ENCODE measurements at regions not wholly inside any gene's neighbourhood (a gene's known extent, or its start where the extent isn't known, plus 50 kb on each side); places are given as distances from the start of the nearest gene placed in this dataset.
"Not testable (repeated sequence)": the region's sequence is repeated elsewhere in the genome, so short reads cannot be mapped to it uniquely, and the experiment has no call there.

- not testable (repeated sequence) for DNase-seq (ENCODE audit: low read depth)
Observed at GRCh38 chr2:51894584-51894983, 862.7 kb upstream of the NRXN1 start.

- DNase-seq (ENCODE audit: low read depth), result no peak
Observed at GRCh38 chr2:51888120-51888519, 856.2 kb upstream of the NRXN1 start.

- no peak for DNase-seq (ENCODE audit: low read depth)
Observed at GRCh38 chr2:51881673-51882072, 849.7 kb upstream of the NRXN1 start.

GRCh38 chr2:51880153-51880552 is 848.2 kb upstream of the NRXN1 start:
- no peak for DNase-seq (ENCODE audit: low read depth)

GRCh38 chr2:51866361-51866760 is 834.4 kb upstream of the NRXN1 start:
- DNase-seq (ENCODE audit: low read depth), result peak; percentile 74

GRCh38 chr2:51859260-51859659 is 827.3 kb upstream of the NRXN1 start:
- no peak for DNase-seq (ENCODE audit: low read depth)

- no peak for DNase-seq (ENCODE audit: low read depth)
Observed at GRCh38 chr2:51855683-51856082, 823.8 kb upstream of the NRXN1 start.

- DNase-seq (ENCODE audit: low read depth), result peak; percentile 22
Observed at GRCh38 chr2:51846796-51847195, 814.9 kb upstream of the NRXN1 start.

- no peak for DNase-seq (ENCODE audit: low read depth)
Observed at GRCh38 chr2:51846018-51846417, 814.1 kb upstream of the NRXN1 start.

GRCh38 chr2:51844596-51844995 is 812.7 kb upstream of the NRXN1 start:
- no peak for DNase-seq (ENCODE audit: low read depth)

- no peak for DNase-seq (ENCODE audit: low read depth)
Observed at GRCh38 chr2:51829477-51829876, 797.5 kb upstream of the NRXN1 start.

- no peak for DNase-seq (ENCODE audit: low read depth)
Observed at GRCh38 chr2:51825823-51826222, 793.9 kb upstream of the NRXN1 start.

- peak; percentile 85 for DNase-seq (ENCODE audit: low read depth)
Observed at GRCh38 chr2:51813247-51813646, 781.3 kb upstream of the NRXN1 start.

GRCh38 chr2:51812138-51812866 is 780.4 kb upstream of the NRXN1 start:
- peak; percentile 73 for DNase-seq (ENCODE audit: low read depth)

- DNase-seq (ENCODE audit: low read depth), result no peak
Observed at GRCh38 chr2:51810197-51810596, 778.3 kb upstream of the NRXN1 start.

- DNase-seq (ENCODE audit: low read depth), result no peak
Observed at GRCh38 chr2:51807229-51807628, 775.3 kb upstream of the NRXN1 start.

- DNase-seq (ENCODE audit: low read depth), result no peak
Observed at GRCh38 chr2:51795248-51795888, 763.4 kb upstream of the NRXN1 start.

- no peak for DNase-seq (ENCODE audit: low read depth)
Observed at GRCh38 chr2:51791496-51791895, 759.6 kb upstream of the NRXN1 start.

- DNase-seq (ENCODE audit: low read depth), result no peak
Observed at GRCh38 chr2:51790854-51791253, 758.9 kb upstream of the NRXN1 start.

GRCh38 chr2:51789918-51790317 is 758.0 kb upstream of the NRXN1 start:
- no peak for DNase-seq (ENCODE audit: low read depth)

- DNase-seq (ENCODE audit: low read depth), result peak; percentile 25
Observed at GRCh38 chr2:51782921-51783765, 751.2 kb upstream of the NRXN1 start.

- DNase-seq (ENCODE audit: low read depth), result no peak
Observed at GRCh38 chr2:51781691-51782090, 749.8 kb upstream of the NRXN1 start.

GRCh38 chr2:51780353-51780752 is 748.4 kb upstream of the NRXN1 start:
- no peak for DNase-seq (ENCODE audit: low read depth)

Data from iris pigment epithelial cell (primary cell).